SH-SY5Y (cell line): ENCODE measurements at regions not wholly inside any gene's neighbourhood (a gene's known extent, or its start where the extent isn't known, plus 50 kb on each side); places are given as distances from the start of the nearest gene placed in this dataset.

Experiments used
- GATA2 ChIP-seq: IDR thresholded peaks from 2 replicates; pipeline ENCODE4 v1.6.1; 2011; ENCODE audit warnings: mild to moderate bottlenecking, low read depth, low read length
- GATA3 ChIP-seq: IDR thresholded peaks from 2 replicates; pipeline ENCODE4 v1.6.1; 2011; ENCODE audit warnings: low read depth, mild to moderate bottlenecking, low read length, moderate library complexity

- TF ChIP-seq GATA2 = no peak
- no peak for TF ChIP-seq GATA3
Observed at GRCh38 chr17:71548540-71549190, 572.2 kb upstream of the SOX9 start.
